ENCODE measurements at regions not wholly inside any gene's neighbourhood (a gene's known extent, or its start where the extent isn't known, plus 50 kb on each side); places are given as distances from the start of the nearest gene placed in this dataset.

DNA sequence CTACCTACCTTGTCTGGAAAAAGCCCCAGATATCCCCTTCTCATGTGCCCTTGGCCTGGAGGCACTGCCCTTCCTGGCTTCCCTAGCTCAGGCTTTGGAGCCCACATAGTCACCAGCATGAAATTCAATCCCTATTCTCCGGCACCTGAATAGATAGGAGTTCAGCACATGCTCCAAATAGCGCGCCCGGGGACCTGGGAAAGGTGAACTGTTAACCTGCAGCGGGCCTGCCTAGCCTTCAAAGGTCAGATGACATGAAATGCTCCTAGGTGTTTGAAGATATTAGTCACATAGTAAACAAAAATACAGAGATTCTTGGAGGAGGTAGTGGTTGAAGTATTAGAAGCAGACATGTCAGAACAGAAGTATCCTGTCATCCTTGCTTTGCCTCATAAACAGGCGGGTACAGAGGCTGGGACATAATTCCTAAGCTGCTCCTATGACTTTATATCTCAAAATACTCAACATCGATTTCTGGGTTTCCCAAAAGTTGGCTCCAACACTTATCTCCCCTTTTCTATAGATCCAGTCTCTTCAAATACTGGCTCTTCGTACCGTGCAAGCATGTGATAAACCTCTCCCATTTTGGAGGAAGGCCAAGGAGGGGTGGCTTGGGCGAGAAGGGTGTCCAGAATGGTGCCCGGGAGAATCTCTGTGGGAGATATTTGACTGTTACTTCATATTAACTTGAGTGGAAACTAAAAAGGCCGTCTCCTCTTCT, 88.0 kb upstream of the ANKH start:
- H4K20me1 ChIP-seq (ENCODE audit: insufficient read depth, low read length): no peaks in the 10 kb centered on the region
- H3K9me3 ChIP-seq (ENCODE audit: insufficient read depth, low read depth, low read length): no peaks in the 10 kb centered on the region
- DNase-seq (ENCODE audit: low read depth): no peak
- no peak overlapping the region for H3K4me2 ChIP-seq (ENCODE audit: low read length)
- Mint-ChIP-seq H3K27ac (ENCODE audit: unreplicated experiment) (no peak overlapping the region), H3K27me3 (ENCODE audit: low read depth, unreplicated experiment) (peaks cover 13% of the 10 kb centered on the region), H3K9me3 (ENCODE audit: unreplicated experiment) (peaks cover 2% of the 10 kb centered on the region), H3K4me3 (ENCODE audit: unreplicated experiment) (no peak overlapping the region), H3K36me3 (ENCODE audit: low read depth, unreplicated experiment) (peaks cover 3% of the 10 kb centered on the region), H3K4me1 (ENCODE audit: low read depth, unreplicated experiment) (peaks cover 4% of the 10 kb centered on the region)
- no peak for FAIRE-seq
- H3K36me3 ChIP-seq (ENCODE audit: insufficient read depth, low read length): no peaks in the 10 kb centered on the region
- H3K27ac ChIP-seq (ENCODE audit: low read depth, low read length): no peak overlapping the region
- H3K27me3 ChIP-seq (ENCODE audit: insufficient read depth, low read length): peaks cover 4% of the 10 kb centered on the region
- H3K4me3 ChIP-seq (ENCODE audit: insufficient read depth, low read depth, low read length): no peak overlapping the region
- no peak for TF ChIP-seq EZH2 (IDR thresholded peaks at IDR 0.05; ENCODE audit: insufficient read depth, low read length)
- TF ChIP-seq, protein P1, sequence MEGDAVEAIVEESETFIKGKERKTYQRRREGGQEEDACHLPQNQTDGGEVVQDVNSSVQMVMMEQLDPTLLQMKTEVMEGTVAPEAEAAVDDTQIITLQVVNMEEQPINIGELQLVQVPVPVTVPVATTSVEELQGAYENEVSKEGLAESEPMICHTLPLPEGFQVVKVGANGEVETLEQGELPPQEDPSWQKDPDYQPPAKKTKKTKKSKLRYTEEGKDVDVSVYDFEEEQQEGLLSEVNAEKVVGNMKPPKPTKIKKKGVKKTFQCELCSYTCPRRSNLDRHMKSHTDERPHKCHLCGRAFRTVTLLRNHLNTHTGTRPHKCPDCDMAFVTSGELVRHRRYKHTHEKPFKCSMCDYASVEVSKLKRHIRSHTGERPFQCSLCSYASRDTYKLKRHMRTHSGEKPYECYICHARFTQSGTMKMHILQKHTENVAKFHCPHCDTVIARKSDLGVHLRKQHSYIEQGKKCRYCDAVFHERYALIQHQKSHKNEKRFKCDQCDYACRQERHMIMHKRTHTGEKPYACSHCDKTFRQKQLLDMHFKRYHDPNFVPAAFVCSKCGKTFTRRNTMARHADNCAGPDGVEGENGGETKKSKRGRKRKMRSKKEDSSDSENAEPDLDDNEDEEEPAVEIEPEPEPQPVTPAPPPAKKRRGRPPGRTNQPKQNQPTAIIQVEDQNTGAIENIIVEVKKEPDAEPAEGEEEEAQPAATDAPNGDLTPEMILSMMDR (IDR thresholded peaks at IDR 0.05; ENCODE audit: insufficient read depth, low read depth, low read length): no peak
- H2AFZ ChIP-seq (ENCODE audit: low read depth, low read length): no peak overlapping the region
- no peaks in the 10 kb centered on the region for H3K79me2 ChIP-seq (ENCODE audit: insufficient read depth, low read length)
- H3K4me1 ChIP-seq (ENCODE audit: insufficient read depth, low read length): no peaks in the 10 kb centered on the region
- no peak overlapping the region for H3K9ac ChIP-seq (ENCODE audit: low read length)

DNA sequence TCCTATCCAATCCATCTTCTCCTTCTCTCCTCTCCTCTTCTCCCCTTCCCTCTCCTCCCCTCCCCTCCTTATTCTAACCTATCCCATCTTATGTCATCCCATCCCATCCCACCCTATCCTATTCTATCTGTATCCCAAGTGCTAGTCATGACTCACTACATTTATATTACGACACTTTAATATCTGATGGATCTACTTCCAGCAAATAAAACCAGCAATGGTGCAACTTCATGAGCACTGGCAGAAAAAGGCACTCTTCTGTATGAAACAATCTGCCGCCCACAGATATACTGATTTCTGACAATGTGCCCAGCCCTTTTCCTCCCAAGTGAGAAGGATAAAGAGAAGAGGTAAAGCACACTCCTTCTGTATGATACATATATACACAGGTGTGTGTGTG, 86.6 kb upstream of the ANKH start:
- Histone ChIP-seq H3K27me3 (ENCODE audit: insufficient read depth, low read length) (peaks cover 4% of the 10 kb centered on the region), H3K9ac (ENCODE audit: low read length) (no peak overlapping the region), H3K79me2 (ENCODE audit: insufficient read depth, low read length) (no peaks in the 10 kb centered on the region), H3K27ac (ENCODE audit: low read depth, low read length) (no peak overlapping the region), H3K4me3 (ENCODE audit: insufficient read depth, low read depth, low read length) (no peak overlapping the region), H3K4me2 (ENCODE audit: low read length) (no peak overlapping the region), H2AFZ (ENCODE audit: low read depth, low read length) (no peak overlapping the region), H3K36me3 (ENCODE audit: insufficient read depth, low read length) (no peaks in the 10 kb centered on the region), H3K4me1 (ENCODE audit: insufficient read depth, low read length) (no peaks in the 10 kb centered on the region), H3K9me3 (ENCODE audit: insufficient read depth, low read depth, low read length) (no peaks in the 10 kb centered on the region), H4K20me1 (ENCODE audit: insufficient read depth, low read length) (no peaks in the 10 kb centered on the region)
- no peak overlapping the region for H3K27ac Mint-ChIP-seq (ENCODE audit: unreplicated experiment)
- no peak for FAIRE-seq
- peaks cover 17% of the 10 kb centered on the region for H3K27me3 Mint-ChIP-seq (ENCODE audit: low read depth, unreplicated experiment)
- H3K4me3 Mint-ChIP-seq (ENCODE audit: unreplicated experiment): no peak overlapping the region
- H3K4me1 Mint-ChIP-seq (ENCODE audit: low read depth, unreplicated experiment): peaks cover 8% of the 10 kb centered on the region
- DNase-seq (ENCODE audit: low read depth): peak; percentile 36
- peaks cover 3% of the 10 kb centered on the region for H3K36me3 Mint-ChIP-seq (ENCODE audit: low read depth, unreplicated experiment)
- peaks cover 2% of the 10 kb centered on the region for H3K9me3 Mint-ChIP-seq (ENCODE audit: unreplicated experiment)
- no peak for TF ChIP-seq EZH2 (IDR thresholded peaks at IDR 0.05; ENCODE audit: insufficient read depth, low read length)
- TF ChIP-seq, protein P1 (IDR thresholded peaks at IDR 0.05; ENCODE audit: insufficient read depth, low read depth, low read length): no peak

DNA sequence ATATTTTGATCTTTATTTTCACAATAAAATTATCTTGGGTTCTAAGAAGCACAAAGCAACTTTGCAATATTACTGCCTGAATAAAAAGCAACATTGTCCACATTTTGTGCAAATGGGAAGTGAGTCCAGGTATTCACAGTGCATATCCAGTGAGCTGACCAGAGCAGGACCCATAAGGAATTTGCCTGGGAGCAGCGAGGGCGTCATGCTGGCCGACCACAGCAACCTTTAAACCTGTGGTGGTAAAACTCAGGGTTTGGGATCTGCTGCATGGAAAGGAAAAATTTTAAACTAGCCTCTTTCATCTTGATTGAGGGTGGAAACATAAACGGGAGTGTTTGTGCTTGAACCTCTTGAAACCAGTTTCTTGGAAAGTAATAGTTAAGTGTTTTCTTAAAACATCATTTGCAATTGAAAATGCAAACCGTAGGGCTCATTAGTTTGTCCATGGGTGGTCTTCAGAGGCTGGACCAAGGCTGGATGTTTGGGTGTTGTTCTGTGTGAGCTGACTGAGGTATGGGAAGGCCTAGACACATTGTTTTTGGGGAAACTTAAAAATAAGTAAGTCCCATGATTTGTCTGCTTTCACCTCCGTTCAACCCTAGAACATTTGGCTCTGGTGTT, 85.0 kb upstream of the ANKH start:
- Histone ChIP-seq H3K36me3 (ENCODE audit: insufficient read depth, low read length) (no peaks in the 10 kb centered on the region), H4K20me1 (ENCODE audit: insufficient read depth, low read length) (no peaks in the 10 kb centered on the region), H2AFZ (ENCODE audit: low read depth, low read length) (no peak overlapping the region), H3K27ac (ENCODE audit: low read depth, low read length) (no peak overlapping the region), H3K9me3 (ENCODE audit: insufficient read depth, low read depth, low read length) (no peaks in the 10 kb centered on the region), H3K4me3 (ENCODE audit: insufficient read depth, low read depth, low read length) (no peak overlapping the region), H3K4me1 (ENCODE audit: insufficient read depth, low read length) (no peaks in the 10 kb centered on the region), H3K27me3 (ENCODE audit: insufficient read depth, low read length) (no peaks in the 10 kb centered on the region), H3K79me2 (ENCODE audit: insufficient read depth, low read length) (no peaks in the 10 kb centered on the region), H3K9ac (ENCODE audit: low read length) (no peak overlapping the region), H3K4me2 (ENCODE audit: low read length) (no peak overlapping the region)
- no peak overlapping the region for H3K4me3 Mint-ChIP-seq (ENCODE audit: unreplicated experiment)
- FAIRE-seq (no peak), DNase-seq (ENCODE audit: low read depth) (no peak)
- peaks cover 10% of the 10 kb centered on the region for H3K4me1 Mint-ChIP-seq (ENCODE audit: low read depth, unreplicated experiment)
- H3K36me3 Mint-ChIP-seq (ENCODE audit: low read depth, unreplicated experiment): peaks cover 3% of the 10 kb centered on the region
- no peak for TF ChIP-seq EZH2 (IDR thresholded peaks at IDR 0.05; ENCODE audit: insufficient read depth, low read length)
- TF ChIP-seq, protein P1 (IDR thresholded peaks at IDR 0.05; ENCODE audit: insufficient read depth, low read depth, low read length): no peak
- H3K9me3 Mint-ChIP-seq (ENCODE audit: unreplicated experiment): no peaks in the 10 kb centered on the region
- peaks cover 9% of the 10 kb centered on the region for H3K27me3 Mint-ChIP-seq (ENCODE audit: low read depth, unreplicated experiment)
- H3K27ac Mint-ChIP-seq (ENCODE audit: unreplicated experiment): no peak overlapping the region

Measured in astrocyte (in vitro differentiated cells and primary cell).